ENCODE measurements at regions not wholly inside any gene's neighbourhood (a gene's known extent, or its start where the extent isn't known, plus 50 kb on each side); places are given as distances from the start of the nearest gene placed in this dataset.

GRCh38 chr2:16862471-16862870 is 196.8 kb upstream of the CYRIA start:
- Histone ChIP-seq H3K27me3 (ENCODE audit: insufficient read depth, low read length) (no peaks in the 10 kb centered on the region), H3K9ac (ENCODE audit: low read length) (no peak overlapping the region), H3K4me1 (ENCODE audit: control insufficient read depth in 1 of 2, insufficient read depth in 2 of 2, low read length in 2 of 2) (no peaks in the 10 kb centered on the region), H3K9me3 (ENCODE audit: control insufficient read depth in 1 of 2, insufficient read depth in 1 of 2, low read depth in 1 of 2, low read length in 2 of 2) (no peaks in the 10 kb centered on the region), H3K4me2 (ENCODE audit: low read length) (no peak overlapping the region), H4K20me1 (ENCODE audit: insufficient read depth) (no peaks in the 10 kb centered on the region), H2AFZ (ENCODE audit: low read depth, low read length, poor library complexity, severe bottlenecking) (no peak overlapping the region), H3K79me2 (ENCODE audit: insufficient read depth, low read length) (no peaks in the 10 kb centered on the region), H3K9me2 (ENCODE audit: insufficient read depth) (no peaks in the 10 kb centered on the region), H3K4me3 (replicated peaks in 1 of 2; ENCODE audit: low read depth in 1 of 2, low read length in 2 of 2) (no peak overlapping the region), H3K36me3 (ENCODE audit: control insufficient read depth in 1 of 2, insufficient read depth in 2 of 2, low read length in 2 of 2) (no peaks in the 10 kb centered on the region), H3K27ac (ENCODE audit: low read depth, low read length) (no peak overlapping the region)
- intact Hi-C loops (cut with micrococcal nuclease), result no loop called here
- RAD21 ChIA-PET (ENCODE audit: low non-redundant PET in 1 of 2, low total read pairs in 2 of 2, uncharacterized antibody in 2 of 2, unreplicated experiment in 2 of 2), result no interaction called here
- no TSS peak for BruUV-seq (replicated peaks)
- DNase-seq (ENCODE audit: low read depth, low spot score) (no peak), ATAC-seq (no peak)
- CTCF ChIA-PET, result no interaction called here
- TF ChIP-seq SRF (IDR thresholded peaks at IDR 0.05; ENCODE audit: low read depth) (no peak), YY1 (IDR thresholded peaks at IDR 0.05; ENCODE audit: extremely low read depth, insufficient replicate concordance, low read depth, low read length) (no peak), FOSL1 (IDR thresholded peaks at IDR 0.05; ENCODE audit: low read depth) (no peak), ZNF274 (IDR thresholded peaks at IDR 0.05; ENCODE audit: low read depth, low read length) (no peak), SP1 (IDR thresholded peaks at IDR 0.05; ENCODE audit: low read depth) (no peak), CEBPB (IDR thresholded peaks at IDR 0.05; ENCODE audit: low read depth) (no peak), EGR1 (IDR thresholded peaks at IDR 0.05; ENCODE audit: low read depth) (no peak), JUND (IDR thresholded peaks at IDR 0.05) (no peak), POLR2A (IDR thresholded peaks at IDR 0.05; ENCODE audit: borderline replicate concordance, extremely low read depth, insufficient read depth, insufficient read length) (no peak), ELF1 (IDR thresholded peaks at IDR 0.05; ENCODE audit: borderline replicate concordance, low read depth) (no peak)
- POLR2A ChIA-PET, result no interaction called here

GRCh38 chr2:16861530-16861929 is 195.9 kb upstream of the CYRIA start:
- no peaks in the 10 kb centered on the region for H3K4me1 ChIP-seq (ENCODE audit: control insufficient read depth in 1 of 2, insufficient read depth in 2 of 2, low read length in 2 of 2)
- RAD21 ChIA-PET (ENCODE audit: low non-redundant PET in 1 of 2, low total read pairs in 2 of 2, uncharacterized antibody in 2 of 2, unreplicated experiment in 2 of 2), result no interaction called here
- POLR2A ChIA-PET, result no interaction called here
- no peak overlapping the region for H3K4me2 ChIP-seq (ENCODE audit: low read length)
- no peaks in the 10 kb centered on the region for H4K20me1 ChIP-seq (ENCODE audit: insufficient read depth)
- no peaks in the 10 kb centered on the region for H3K9me3 ChIP-seq (ENCODE audit: control insufficient read depth in 1 of 2, insufficient read depth in 1 of 2, low read depth in 1 of 2, low read length in 2 of 2)
- no peaks in the 10 kb centered on the region for H3K36me3 ChIP-seq (ENCODE audit: control insufficient read depth in 1 of 2, insufficient read depth in 2 of 2, low read length in 2 of 2)
- intact Hi-C loops (cut with micrococcal nuclease), result no loop called here
- DNase-seq (ENCODE audit: low read depth, low spot score) (no peak), ATAC-seq (no peak)
- no peak overlapping the region for H3K27ac ChIP-seq (ENCODE audit: low read depth, low read length)
- TF ChIP-seq FOSL1 (IDR thresholded peaks at IDR 0.05; ENCODE audit: low read depth), result no peak
- no peak for TF ChIP-seq EGR1 (IDR thresholded peaks at IDR 0.05; ENCODE audit: low read depth)
- TF ChIP-seq EZH2 (IDR thresholded peaks at IDR 0.05), result no peak
- TF ChIP-seq ATF3 (IDR thresholded peaks at IDR 0.05), result no peak
- no peak for TF ChIP-seq ZNF274 (IDR thresholded peaks at IDR 0.05; ENCODE audit: low read depth, low read length)
- no peak for TF ChIP-seq ZFX (IDR thresholded peaks at IDR 0.05)
- TF ChIP-seq POLR2AphosphoS5 (IDR thresholded peaks at IDR 0.05; ENCODE audit: low read depth, low read length), result no peak
- no peak for TF ChIP-seq ZBTB33 (IDR thresholded peaks at IDR 0.05; ENCODE audit: extremely low read depth, insufficient replicate concordance, low read length)
- no peak for TF ChIP-seq CBX3 (IDR thresholded peaks at IDR 0.05; ENCODE audit: low read depth)
- no peak for TF ChIP-seq SIN3A (IDR thresholded peaks at IDR 0.05; ENCODE audit: low read depth)
- TF ChIP-seq YY1 (IDR thresholded peaks at IDR 0.05; ENCODE audit: extremely low read depth, insufficient replicate concordance, low read depth, low read length), result no peak
- TF ChIP-seq REST (IDR thresholded peaks at IDR 0.05; ENCODE audit: low read depth), result no peak
- TF ChIP-seq SP1 (IDR thresholded peaks at IDR 0.05; ENCODE audit: low read depth), result no peak
- CTCF ChIA-PET, result no interaction called here
- no peak overlapping the region for H3K4me3 ChIP-seq (replicated peaks in 1 of 2; ENCODE audit: low read depth in 1 of 2, low read length in 2 of 2)
- H3K27me3 ChIP-seq (ENCODE audit: insufficient read depth, low read length), result no peaks in the 10 kb centered on the region
- no peak overlapping the region for H3K9ac ChIP-seq (ENCODE audit: low read length)
- H3K9me2 ChIP-seq (ENCODE audit: insufficient read depth), result no peaks in the 10 kb centered on the region
- BruUV-seq (replicated peaks), result no TSS peak
- H3K79me2 ChIP-seq (ENCODE audit: insufficient read depth, low read length), result no peaks in the 10 kb centered on the region
- H2AFZ ChIP-seq (ENCODE audit: low read depth, low read length, poor library complexity, severe bottlenecking), result no peak overlapping the region

Data from HCT116 (cell line).